GM18870 (cell line): ENCODE measurements at regions not wholly inside any gene's neighbourhood (a gene's known extent, or its start where the extent isn't known, plus 50 kb on each side); places are given as distances from the start of the nearest gene placed in this dataset.

Experiments
- ATAC-seq: cut with Tn5 transposase; IDR thresholded peaks from one replicate; pipeline ENCODE4 v1.9.1; 2021; ENCODE audit warnings: moderate library complexity; ENCODE audit not compliant: unreplicated experiment

DNA sequence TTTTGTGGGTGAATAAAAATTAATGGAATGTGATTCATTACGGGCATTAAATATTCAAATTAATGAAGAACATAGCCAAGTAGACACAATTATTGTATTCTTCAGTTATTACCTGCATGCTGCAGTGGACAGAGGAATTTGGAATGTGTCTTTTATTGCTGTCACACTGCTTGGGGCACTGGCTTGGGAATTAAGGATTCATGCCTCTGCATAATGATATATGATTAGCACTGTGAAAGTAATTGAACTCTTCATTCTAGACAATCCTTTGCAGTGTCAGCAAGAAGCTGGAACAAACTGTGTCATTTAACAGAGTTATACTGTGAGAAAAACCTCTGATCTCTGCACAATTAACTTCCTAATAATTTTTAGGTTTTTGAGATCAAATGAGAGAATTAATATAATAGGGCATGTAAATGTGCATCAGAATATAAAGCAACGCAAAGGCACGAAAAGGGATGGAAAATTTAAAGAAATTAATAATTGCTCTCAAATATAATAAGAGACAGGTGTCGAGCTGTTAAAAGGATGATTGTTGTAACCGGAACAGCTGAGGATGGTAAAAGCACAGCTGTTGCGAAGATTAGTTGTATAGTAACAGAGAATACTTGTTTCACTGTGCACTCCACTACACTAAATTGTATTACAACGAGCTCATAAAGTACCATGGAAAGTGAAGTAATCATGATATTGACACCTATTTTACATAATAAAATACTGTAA is 235.1 kb upstream of the MIR17HG start:
- no peak for ATAC-seq

DNA sequence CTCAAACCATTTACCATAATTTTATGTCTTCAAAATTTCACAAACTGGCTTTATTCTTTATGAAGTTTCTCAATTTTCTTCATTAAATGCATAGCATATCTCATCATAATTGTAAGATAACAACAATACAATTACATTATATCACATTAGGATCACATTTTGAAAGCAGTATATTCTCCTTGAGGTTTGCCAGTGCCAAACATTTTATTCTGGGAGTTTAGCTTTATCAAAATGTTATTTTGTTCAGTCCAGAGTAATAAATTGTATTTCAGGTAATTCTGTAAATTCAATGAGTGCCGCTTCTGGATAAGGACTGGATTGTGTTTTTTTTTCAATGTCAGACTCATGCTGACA is 234.6 kb upstream of the MIR17HG start:
- no peak for ATAC-seq

DNA sequence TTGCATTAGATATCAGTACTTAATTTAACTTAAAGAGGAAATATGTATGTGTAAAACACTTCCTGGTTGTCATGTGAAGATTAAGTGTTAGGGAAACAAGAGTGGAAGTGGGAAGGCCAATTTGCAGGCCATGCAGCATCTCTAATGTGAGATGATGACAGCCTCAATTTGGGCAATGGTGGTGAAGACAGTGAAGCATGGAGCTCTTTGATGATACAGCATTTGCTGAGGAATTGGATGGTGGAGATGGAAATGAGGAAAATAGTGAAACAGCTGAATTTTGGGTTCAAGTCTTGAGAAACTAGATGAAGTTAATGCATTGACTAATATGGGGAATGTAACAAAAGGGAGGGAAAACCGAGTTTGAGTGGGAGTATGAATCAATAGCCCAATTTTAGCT is 231.7 kb upstream of the MIR17HG start:
- no peak for ATAC-seq

DNA sequence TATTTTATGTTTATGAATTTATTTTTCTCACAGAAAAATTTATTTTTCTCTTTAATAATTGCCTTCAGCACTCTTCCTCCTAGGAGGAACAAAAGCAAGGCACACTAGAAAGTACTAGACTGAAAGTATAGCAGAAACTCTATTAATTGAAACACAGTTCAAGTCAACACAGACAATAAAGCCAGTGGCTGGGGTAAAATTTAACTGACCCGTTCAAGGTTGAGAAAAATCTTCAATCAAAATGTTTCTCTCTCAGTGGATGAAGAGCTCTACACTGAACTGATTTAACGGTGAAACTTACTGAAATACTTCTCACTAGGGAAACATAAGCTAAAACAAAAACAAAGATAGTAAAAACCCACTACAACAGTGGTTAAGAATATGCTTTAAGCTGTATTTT is 230.1 kb upstream of the MIR17HG start:
- no peak for ATAC-seq

DNA sequence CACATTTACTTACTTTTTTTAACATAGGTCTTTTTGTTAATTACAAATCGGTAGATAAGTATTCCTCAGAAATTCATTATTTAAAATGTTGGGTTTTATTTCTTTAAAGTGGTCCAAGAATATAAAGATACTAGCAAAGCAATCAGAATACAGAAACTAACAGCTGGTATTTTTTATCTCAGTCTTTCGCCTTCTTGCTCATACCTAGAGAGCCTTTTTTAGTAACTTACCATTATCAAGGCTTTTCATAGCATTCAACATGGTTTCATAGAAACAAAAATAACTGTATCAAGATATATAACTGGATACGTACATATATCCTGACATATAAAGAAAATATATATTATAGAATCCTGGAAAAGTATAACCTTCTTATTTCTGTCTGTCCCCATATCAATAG is 227.8 kb upstream of the MIR17HG start:
- no peak for ATAC-seq

DNA sequence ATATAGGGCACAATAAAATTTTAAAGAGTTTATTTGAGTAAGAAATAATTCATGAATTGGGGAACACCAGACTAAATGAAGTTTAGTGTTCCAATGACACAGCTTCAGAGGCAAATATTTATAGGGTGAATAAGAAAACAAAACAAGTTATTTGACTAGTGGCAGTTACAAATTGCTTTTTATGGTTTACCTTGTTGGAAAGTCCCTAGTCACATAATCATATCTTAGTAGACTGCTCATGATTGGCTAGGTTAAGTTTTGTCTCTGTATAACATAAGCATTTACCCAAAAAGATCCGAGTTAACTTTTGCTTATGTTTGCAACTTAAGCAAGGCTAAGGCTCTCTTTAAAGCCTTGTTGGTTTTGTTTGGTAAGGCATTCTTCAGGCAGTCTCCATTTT is 224.7 kb upstream of the MIR17HG start:
- no peak for ATAC-seq

DNA sequence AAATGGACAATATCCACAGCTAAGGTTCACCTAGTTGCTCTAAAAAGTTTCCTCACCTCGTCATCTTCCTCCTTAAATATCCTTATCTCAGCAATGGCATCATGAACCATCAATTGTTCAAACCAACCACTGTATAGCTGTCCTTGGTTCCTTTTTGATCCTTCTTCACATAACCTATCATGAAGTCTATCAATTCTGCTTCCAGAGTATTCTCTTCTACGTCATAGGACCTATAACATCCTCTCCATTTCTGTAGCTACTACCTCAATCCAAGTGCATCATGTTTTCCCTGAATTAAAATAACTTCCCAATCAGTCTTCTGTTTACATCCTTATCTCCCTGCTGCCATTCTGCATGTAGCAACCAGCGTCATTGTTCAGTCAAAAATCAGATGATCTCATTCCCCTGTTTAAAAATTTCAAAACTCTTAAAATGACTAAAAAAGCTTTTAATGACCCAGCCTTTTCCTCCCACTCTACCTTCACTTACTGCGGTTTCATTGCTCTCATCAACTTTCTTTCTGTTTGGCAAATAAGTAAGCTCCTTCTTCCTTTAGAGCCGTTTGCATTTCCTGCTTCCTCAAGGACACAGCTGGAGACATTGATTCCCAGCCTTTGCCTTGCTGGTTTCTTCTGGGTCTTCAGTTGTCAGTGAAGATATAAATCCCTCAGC is 223.9 kb upstream of the MIR17HG start:
- ATAC-seq, result peak; percentile 66

DNA sequence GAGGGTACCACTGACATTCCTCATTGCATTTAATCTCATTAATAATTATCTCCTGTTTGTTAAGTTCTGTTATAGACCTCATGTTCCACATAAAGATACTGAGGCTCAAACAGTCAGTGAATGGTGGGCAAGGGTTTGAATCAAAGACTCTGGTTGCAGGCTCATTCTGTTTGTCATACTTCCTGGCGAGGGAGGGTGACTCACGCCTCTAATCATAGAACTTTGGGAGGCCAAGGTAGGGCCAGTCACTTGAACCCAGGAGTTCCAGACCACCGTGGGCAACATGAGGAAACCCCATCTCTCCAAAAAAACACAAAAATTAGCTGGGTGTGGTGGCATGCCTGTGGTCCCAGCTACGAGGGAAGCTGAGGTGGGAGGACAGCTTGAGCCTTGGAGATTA is 220.7 kb upstream of the MIR17HG start:
- ATAC-seq, result no peak

DNA sequence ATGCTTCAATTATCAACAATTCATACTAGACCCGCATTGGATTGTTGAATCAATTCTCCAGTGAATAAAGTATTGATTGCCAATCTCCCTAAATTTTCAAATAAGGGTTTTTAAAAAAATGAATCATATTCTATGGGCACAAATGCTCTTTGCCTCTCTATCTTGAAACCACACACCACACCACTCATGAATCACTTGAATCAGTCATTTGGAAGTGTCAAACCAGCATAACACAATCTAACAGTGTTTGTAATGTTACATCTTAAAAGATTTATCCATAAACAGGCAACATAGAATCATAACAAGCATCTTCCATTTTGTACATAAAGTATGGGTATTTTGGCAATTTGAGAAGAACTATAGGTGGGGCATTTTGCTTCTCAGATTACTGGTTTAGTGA is 219.5 kb upstream of the MIR17HG start:
- no peak for ATAC-seq

DNA sequence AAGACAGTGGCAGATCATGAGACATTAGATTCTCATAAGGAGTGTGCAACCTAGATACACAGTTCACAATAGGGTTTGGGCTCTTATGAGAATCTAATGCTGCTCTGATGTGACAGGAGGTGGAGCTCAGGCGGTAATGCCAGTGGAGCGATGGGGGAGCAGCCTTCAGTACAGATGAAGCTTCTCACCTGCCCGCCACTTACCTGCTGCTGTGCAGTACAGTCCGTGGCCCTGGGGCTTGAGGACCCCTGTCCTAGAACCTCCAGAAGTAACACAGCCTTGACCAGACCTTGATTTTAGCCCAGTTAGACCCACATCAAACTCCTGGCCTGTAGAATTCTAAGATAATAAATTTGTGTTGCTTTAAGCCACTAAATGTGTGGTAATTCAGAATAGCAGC is 215.1 kb upstream of the MIR17HG start:
- no peak for ATAC-seq

DNA sequence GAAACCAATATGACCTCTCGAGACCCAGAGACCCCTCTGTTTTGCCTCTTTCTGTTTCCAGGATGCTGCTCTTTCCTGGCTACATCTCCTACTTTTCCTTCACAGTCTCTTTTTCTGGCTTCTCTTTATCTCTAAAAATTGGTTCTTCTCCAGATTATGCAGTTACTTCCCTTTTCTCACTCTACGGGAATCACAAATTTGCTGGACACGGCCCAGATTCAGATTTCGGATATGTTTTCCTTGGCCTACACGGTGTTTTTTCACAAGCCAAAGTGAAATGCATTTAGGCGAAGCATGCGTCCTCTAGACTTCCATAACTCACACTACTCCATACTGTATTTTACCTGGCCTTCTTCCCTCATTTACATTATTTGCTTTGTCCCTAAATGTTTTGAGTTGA is 214.7 kb upstream of the MIR17HG start:
- ATAC-seq, result no peak

DNA sequence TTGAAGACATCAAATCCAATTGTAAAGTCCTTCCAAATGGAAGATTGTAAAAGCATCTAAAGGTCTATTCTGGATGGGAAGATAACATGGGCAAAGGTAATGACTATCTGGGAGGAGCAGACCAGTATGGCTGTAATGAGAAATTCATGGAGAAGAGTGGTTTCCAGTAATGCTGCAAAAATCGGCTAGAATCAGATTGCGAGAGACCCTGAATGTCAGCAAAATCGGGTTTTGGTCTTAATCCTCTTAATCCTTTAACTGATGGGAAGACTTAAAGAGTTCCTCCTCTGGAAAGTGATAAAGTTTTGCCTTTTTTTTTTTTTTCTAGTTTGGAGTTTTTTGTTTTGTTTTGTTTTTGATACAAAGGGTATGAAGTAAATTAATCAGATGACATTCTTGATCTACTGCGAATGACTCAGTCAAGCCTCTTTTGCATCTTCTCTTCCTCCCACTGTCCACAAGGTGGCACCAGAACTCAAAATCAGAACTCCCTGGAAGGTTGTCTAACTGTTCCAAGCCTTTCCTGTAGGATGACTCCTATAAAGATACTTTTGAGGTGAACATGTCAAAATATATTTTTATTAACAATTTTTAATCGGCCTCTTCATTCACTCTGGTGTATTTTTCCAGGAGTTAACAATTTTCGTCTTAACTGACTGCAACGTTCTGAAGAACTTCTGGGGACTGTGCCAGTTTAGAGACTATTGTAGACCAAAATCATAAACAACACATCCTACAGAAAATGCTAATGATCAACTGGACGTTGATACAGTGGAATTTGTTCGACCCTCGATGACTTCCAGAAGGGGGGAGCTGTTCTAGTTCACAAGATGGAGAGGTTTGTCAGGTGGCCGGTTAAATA is 213.3 kb upstream of the MIR17HG start:
- peak; percentile 87 for ATAC-seq

DNA sequence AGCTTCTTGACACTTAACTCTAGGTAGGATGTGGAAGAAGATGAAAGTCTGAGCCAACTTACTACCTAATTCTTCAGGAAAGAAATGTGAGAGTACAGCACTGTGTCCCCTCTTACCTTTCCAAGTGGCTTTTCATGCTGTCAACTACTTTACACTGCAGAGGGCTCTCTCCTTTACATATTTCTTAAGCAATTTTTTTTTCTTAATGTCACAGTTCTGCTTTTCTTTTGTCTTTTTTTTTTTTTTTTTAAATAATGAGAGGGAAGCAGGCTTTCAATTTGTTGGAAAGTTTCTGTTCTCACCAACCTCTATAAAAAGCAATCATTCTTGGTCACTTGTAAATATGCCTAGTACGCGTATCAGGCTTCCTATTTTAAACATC is 212.7 kb upstream of the MIR17HG start:
- peak; percentile 11 for ATAC-seq

DNA sequence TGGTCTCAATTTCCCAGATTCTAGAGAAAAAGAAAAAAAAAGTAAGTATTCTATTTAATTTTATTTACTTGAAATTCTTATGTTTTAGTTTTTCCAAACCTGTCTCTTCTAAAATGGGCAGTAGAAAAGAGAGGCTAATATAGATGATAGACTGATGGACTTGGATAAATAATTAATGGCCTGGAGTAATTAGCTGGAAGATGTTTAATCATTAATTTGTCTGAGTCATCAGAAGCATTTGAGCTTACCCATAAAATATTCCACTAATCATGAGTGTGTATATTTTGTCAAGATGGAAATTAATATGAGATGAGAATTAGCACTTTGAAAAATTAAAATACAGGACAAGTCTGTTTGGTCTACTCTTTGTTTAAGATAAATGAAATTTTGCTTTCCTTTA is 212.1 kb upstream of the MIR17HG start:
- ATAC-seq, result no peak

DNA sequence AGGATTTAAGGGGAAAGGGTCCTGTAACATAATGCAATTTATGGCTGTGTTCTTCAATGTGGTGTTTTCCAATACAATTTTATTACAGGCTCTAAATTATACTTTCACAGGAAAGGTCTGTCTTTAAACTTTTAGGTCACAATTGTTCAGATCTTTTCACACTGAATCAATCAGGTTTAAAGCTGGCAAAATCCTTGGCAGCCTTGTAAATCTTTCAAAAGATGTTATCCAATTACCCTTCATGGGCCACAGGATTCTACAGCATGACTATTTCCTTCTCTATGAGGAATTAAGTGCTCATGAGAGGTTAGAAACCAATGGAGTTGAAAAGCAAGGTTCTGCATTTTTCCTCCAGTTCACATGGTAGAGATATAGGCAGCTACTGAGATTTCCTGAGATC is 211.5 kb upstream of the MIR17HG start:
- ATAC-seq, result no peak

DNA sequence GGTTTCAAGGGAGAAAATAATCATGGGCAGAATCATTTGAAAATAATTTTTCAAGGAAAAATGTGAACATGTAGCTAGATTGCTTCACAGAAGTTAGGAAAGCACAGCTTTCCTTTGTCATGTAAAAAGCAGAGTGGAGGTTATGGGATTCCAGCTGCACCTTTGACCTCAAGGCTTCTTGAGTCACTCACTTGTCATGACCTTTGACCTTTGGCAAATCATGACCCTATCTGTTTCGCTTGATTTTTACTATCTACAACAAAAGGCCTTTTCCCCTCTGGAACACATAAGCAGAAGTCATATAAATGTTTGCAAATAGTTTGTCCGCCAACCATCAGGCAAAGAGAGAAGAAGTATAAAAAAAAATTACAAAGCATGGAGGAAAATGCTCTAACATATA is 210.7 kb upstream of the MIR17HG start:
- ATAC-seq, result no peak

DNA sequence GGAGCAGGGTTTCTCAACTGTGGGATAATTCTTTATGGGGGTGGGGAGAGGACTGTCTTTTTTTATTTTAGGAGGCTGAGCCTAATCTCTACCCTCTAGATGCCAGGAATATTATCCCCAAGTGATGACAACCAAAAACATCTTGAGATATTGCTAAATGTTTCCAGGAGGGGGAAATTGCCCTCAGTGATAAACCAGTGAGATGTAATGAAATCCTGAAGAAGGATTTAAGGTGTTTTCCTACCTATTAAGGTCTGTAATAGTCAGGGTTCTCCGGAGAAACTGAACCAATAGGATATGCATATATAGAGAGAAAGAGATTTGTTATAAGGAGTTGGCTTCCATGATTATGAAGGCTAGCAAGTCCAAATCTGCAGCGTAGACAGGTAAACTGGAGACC is 208.3 kb upstream of the MIR17HG start:
- ATAC-seq, result no peak

DNA sequence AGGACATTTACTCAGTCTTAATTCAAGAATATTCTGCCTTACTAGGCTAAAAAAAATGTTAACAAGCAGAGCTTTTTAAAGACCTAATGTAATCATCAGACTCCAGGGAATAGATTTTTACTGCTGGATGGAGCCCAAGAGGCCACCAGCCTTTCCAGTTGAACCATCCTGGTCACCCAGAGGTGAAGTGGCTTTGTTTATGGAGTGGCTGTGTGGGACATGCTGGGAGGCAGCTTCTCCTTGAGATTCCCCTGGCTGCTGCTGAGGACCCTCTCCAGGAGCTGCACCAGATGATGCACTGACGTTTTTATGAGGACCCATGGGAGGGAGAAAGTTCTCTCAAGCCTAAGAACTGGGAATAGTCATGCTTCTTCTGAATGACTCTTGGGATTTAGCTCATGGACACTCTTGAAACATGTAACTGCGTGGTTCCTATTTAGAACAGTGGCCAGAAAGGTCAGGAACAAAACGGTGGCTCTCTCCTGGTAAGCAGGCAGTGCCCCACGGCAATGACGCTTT is 205.9 kb upstream of the MIR17HG start:
- ATAC-seq, result no peak

DNA sequence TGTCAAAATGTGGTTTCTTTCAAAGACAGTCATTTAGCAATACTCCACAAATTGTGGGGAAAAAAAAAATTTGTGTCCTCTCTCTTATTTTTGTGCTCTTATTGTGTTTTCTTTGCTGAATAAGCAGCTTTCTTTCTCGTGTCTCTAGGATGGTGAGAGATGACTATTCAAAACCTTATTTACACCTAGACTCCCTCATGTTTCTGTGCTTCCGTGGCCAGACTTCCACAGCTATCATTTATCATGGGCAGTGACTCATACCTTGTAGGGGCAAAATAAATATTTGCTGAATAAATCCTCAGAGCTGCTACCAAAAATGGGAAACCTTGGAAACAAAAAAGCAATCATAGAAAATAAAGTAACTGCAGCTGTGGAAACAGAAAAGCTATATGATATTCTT is 204.9 kb upstream of the MIR17HG start:
- no peak for ATAC-seq

DNA sequence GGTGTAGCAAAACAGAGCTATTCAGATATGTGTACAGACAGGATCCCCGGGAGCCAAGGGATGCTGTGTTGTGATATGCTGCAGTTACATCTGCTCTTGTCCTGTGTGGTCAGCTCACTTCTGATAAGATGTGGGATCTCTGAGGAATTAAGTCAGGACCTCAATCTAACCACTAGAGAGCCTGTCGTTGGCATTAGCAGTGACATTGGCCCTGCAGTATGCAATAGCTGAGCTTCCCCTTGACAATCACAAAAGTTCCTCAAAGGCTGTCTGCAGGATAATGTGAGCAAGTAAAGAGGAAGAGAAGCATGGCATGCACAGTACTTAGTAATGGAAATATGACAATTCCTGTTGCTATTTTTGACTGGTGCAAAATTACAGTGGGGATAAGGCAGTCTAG is 203.4 kb upstream of the MIR17HG start:
- no peak for ATAC-seq

DNA sequence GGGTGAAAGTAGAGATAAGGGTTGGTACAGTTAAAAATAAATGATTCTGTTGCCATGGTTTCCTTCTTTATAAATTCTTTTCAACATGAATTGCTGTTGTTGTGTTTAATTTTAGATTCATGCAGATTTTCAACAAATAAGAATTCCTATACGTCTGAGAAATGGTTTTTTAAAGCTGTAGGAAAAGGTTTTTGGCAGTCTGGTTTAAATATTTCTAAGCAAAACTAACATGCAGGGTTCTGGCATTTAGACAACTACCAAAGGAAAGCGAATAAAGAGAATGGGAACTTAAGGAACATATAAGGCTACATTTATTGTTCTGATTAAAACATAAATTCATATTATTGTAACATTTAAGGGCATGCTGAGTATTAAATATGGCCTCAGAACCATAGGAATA is 203.0 kb upstream of the MIR17HG start:
- ATAC-seq, result no peak
